Mucosa of descending colon (tissue), 3 donors: ENCODE measurements at regions not wholly inside any gene's neighbourhood (a gene's known extent, or its start where the extent isn't known, plus 50 kb on each side); places are given as distances from the start of the nearest gene placed in this dataset.

ENCODE experiments used
- ATAC-seq: fragments of 200-7000 bp; cut with Tn5 transposase; one replicate; pipeline ENCODE4 v1.9.1; 2020; ENCODE audit warnings: mild to moderate bottlenecking, moderate library complexity
- DNase-seq, 3 donors: peaks; one replicate each; pipeline ENCODE4 v3.0.0-alpha.2; 2020
- H3K36me3 ChIP-seq: fragments of 200-600 bp; one replicate; pipeline ENCODE4 v1.8.0; 2021; ENCODE audit warnings: low read depth, mild to moderate bottlenecking
- H3K4me1 ChIP-seq: fragments of 200-600 bp; one replicate; pipeline ENCODE4 v1.8.0; 2021; ENCODE audit warnings: low read depth, mild to moderate bottlenecking
- H3K4me3 ChIP-seq: fragments of 200-600 bp; one replicate; pipeline ENCODE4 v1.8.0; 2021; ENCODE audit warnings: mild to moderate bottlenecking
- H3K9me3 ChIP-seq: fragments of 200-600 bp; one replicate; pipeline ENCODE4 v1.8.0; 2021; ENCODE audit warnings: mild to moderate bottlenecking
- intact Hi-C, 2 donors: fragments of 100-400 bp; cut with DNase I in 1 of 2; cut with micrococcal nuclease in 1 of 2; formaldehyde crosslinking; loops; one replicate each; pipeline versions ENCODE4 v1.11.0 to v1.11.1; 2022; cut with DNase I, micrococcal nuclease
- TF ChIP-seq, protein P1 (sequence below): fragments of 200-600 bp; IDR thresholded peaks from one replicate; pipeline ENCODE4 v1.8.0; 2022; ENCODE audit warnings: antibody characterized with exemption, mild to moderate bottlenecking
- donor health status: DM: no; HTN: no; CAD: no; lungs with moderate emphysema.
- donor health status: DM: no; HTN: no; CAD: no.
- donor health status: DM: no; HTN: yes; CAD: no.

DNA sequence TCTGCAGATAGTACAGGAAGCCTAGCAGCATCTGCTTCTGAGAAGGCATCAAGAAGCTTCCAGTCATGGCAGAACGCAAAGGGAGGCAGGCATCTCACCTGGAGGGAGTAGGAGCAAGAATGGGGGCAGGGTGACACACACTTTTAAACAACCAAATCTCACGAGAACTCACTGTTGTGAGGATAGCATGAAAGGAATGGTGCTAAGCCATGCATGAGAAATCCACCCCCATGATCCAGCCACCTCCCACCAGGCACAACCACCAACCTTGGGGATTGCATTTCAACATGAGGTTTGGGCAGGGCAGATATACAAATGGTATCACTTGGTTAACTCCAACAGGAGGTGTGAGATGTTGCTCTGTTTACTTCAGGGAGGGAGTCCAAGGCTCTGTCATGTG, 612.0 kb upstream of the KIRREL3 start:
- ATAC-seq (no peak), DNase-seq (no peak)
- Histone ChIP-seq H3K9me3 (no peaks in the 10 kb centered on the region), H3K36me3 (no peaks in the 10 kb centered on the region), H3K4me3 (no peak overlapping the region), H3K4me1 (no peaks in the 10 kb centered on the region)
- intact Hi-C loops: no loop called here
- TF ChIP-seq, protein P1, sequence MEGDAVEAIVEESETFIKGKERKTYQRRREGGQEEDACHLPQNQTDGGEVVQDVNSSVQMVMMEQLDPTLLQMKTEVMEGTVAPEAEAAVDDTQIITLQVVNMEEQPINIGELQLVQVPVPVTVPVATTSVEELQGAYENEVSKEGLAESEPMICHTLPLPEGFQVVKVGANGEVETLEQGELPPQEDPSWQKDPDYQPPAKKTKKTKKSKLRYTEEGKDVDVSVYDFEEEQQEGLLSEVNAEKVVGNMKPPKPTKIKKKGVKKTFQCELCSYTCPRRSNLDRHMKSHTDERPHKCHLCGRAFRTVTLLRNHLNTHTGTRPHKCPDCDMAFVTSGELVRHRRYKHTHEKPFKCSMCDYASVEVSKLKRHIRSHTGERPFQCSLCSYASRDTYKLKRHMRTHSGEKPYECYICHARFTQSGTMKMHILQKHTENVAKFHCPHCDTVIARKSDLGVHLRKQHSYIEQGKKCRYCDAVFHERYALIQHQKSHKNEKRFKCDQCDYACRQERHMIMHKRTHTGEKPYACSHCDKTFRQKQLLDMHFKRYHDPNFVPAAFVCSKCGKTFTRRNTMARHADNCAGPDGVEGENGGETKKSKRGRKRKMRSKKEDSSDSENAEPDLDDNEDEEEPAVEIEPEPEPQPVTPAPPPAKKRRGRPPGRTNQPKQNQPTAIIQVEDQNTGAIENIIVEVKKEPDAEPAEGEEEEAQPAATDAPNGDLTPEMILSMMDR: no peak

DNA sequence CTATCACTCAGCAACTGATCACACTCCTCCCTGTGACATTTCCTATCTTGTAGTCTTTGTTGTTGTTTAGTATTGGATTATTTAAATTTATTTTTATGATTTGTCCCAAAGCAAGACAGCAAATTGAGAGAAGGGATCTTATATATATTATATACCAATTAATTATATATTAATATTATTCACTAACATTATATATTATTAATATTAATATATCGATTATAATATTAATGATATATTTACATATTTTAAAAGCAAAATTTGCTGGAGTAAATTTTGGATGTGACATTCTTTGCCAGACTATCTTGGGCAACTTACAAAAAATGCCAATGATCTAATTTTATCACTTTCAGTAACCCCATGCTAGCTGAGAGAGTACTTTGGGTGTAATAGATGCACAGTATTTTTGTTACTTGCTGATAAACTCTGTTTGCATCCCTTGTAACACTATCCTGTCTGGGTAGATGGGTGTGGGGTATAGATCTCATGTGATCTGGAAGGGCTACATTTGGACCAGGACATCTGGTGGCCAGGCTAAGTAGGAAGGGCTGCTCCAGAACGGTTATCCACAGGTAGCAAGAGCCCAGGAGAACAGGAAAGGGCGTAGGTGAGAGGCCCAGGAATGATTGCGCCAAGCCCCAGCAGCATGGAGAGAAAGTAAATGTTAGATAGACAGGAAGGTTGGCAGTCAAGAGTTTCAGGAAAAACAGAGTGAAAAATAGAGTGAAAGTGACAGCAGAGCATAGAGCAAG, 608.6 kb upstream of the KIRREL3 start:
- TF ChIP-seq, protein P1: no peak
- DNase-seq (no peak), ATAC-seq (peak; percentile 22)
- H3K36me3 ChIP-seq: no peaks in the 10 kb centered on the region
- no peaks in the 10 kb centered on the region for H3K9me3 ChIP-seq
- H3K4me3 ChIP-seq: no peak overlapping the region
- intact Hi-C loops: no loop called here
- H3K4me1 ChIP-seq: no peaks in the 10 kb centered on the region

DNA sequence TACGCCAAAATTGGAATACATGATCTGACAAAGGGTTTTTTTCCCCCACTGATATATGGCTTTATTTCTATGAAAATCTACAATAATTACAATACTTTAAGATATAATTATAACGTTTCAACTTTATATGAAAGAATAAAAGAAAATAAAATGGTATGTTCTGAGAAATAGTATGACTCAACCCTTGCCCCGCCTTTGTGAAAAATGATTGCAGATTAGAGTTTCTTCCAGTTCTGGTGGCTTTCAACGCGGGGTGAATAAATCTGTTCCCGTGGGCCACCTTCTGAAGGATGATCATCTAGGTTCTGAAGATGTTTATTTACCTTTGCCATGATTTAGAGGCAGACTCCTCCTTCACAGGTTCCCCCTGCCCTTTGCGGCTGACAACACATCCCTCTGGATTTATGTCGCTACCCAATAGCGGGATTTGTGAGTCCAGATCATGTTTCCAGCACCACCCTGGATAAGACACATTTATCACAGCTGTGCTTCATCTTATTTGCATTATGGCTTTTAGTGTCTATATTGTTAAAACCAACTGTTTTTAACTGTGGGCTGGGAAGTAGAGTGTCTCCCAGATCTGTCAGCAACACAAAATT, 607.0 kb upstream of the KIRREL3 start:
- no peaks in the 10 kb centered on the region for H3K9me3 ChIP-seq
- ATAC-seq (no peak), DNase-seq (no peak)
- intact Hi-C loops: no loop called here
- H3K4me1 ChIP-seq: no peaks in the 10 kb centered on the region
- TF ChIP-seq, protein P1: no peak
- H3K36me3 ChIP-seq: no peaks in the 10 kb centered on the region
- H3K4me3 ChIP-seq: no peak overlapping the region

DNA sequence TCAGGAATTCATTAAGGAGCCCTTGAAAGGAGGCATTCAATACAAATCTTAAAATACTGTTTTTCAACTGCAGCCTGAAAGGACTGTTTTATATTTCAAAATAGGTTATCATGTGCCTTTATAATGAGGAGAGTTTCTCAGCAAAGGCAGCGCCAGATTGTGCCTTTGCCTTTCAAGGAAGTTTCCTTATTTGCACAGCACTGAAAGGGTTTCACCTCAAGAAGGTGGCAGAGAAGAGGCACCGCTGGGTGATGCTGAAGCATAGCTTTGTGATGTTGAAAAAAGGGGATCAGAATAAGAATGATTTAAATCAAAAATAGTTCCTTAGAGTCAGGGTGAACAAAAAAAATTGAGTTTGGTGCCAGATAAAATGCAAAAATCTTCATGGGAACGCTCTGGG, 601.0 kb upstream of the KIRREL3 start:
- no peak for DNase-seq

DNA sequence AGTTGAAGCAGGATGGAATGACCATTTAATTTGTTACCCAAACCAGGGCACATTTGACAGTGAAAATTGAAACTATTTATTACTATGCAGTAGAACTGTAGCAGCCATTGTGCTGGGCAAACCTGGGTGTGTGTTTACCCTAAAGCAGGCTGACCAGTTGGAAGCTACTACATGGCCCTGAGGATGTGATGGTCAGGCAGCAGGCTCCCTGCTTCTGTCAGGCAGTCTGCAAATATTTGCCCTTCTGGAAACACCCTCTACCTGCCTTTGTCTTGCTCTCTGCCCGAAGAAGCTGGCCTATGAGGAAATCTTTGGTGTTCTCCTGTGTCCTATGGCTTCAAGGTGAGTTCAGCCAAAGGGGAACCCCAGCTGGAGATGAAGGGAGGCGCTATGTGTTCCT, 600.1 kb upstream of the KIRREL3 start:
- no peaks in the 10 kb centered on the region for H3K36me3 ChIP-seq
- ATAC-seq: peak; percentile 70
- no peak overlapping the region for H3K4me3 ChIP-seq
- intact Hi-C loops: no loop called here
- H3K4me1 ChIP-seq: no peaks in the 10 kb centered on the region
- TF ChIP-seq, protein P1: no peak
- H3K9me3 ChIP-seq: no peaks in the 10 kb centered on the region
- DNase-seq: peak in 1 of 3 donors; percentile 4

More for the DNA sequence above, 601.0 kb upstream of the KIRREL3 start:
- TF ChIP-seq, protein P1: no peak
- H3K36me3 ChIP-seq: no peaks in the 10 kb centered on the region
- no peaks in the 10 kb centered on the region for H3K4me1 ChIP-seq
- intact Hi-C loops: no loop called here
- no peaks in the 10 kb centered on the region for H3K9me3 ChIP-seq
- H3K4me3 ChIP-seq: no peak overlapping the region
- ATAC-seq: no peak
